Bone marrow (tissue), 2 donors: ENCODE measurements at regions not wholly inside any gene's neighbourhood (a gene's known extent, or its start where the extent isn't known, plus 50 kb on each side); places are given as distances from the start of the nearest gene placed in this dataset.
A peak's percentile ranks its signal among the peaks of the same experiment; 100 is the strongest.
"Not testable (repeated sequence)": the region's sequence is repeated elsewhere in the genome, so short reads cannot be mapped to it uniquely, and the experiment has no call there.

Experiments
- DNase-seq, 2 donors: peaks; one replicate each; lab custom pipeline; 2025; lab: John Stamatoyannopoulos, UW

DNA sequence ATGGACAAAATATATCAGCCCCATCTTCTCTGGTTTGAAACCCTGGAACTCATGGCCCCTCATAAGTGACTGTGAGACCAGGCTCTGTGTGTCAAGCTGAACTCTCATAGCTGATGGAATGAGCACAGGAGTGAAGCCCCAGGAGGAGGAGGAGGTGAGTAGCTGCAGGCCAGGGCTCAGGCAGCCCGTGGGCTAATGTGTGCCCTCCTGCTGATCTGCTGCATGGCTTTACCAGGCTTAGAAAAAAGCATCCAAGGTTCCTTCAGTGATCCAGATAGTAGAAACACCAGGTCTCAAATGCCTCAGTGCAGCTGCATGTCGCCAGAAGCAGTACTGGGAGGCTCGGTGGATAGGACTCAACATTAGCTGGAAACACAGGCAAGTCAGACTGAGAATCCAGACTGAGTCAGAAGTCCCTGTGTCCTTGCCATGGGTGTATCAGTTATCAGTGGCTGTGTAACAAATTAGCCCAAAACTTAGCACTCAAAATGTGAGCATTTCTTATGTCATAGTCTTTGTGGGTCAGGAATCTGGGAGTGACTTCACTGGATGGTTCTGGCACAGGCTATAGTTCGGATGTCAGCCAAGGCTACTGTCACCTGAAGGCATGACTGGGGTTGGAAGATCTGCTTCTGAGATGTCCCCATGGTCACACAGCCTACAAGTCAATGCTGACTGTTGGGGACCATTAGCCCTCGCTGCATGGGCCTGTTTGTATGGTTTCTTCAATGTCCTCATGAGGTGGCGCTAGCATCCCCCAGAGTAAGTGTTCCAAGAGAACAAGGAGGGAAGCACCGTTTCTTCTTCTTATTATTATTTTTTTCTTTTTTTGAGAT, 255.4 kb upstream of the IRF2BP2 start:
- DNase-seq: no peak

DNA sequence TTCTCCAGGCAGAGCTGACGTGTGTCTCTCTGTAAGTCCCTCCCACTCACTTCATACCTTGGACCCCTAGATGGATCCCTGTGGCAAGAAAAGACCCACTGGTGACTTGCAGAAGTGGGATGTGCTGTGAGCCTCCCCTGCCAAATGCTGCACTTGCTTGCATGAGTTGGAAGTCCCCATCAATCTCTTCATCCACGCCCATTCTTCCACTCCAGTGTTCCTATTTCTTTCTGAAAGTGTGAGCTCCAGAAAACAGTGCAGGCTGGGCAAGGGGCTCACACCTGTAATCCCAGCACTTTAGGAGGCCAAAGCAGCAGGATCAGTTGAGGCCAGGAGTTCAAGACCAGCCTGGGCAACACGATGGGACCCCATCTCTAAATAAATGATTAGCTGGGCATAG, 254.1 kb upstream of the IRF2BP2 start:
- DNase-seq: no peak

DNA sequence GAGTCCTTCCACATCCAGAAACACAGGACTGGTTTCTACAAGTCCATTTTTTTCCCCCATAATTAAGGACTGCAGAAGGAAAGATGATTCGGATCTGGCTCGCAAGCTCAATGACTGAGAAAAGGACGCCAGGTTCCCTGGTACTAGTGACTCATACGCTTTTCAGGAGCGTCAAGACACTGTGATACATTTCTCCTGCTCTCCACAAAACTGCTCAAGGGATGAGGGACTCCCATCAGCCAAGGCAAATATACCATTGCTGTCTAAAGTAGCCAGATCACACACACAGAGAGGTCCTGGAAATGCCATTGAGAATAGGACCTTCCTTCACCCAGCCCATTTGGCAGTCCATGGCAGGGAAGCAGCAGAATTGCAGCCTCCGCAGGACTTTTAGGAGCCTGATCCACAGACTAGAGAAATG, 253.6 kb upstream of the IRF2BP2 start:
- DNase-seq: no peak

DNA sequence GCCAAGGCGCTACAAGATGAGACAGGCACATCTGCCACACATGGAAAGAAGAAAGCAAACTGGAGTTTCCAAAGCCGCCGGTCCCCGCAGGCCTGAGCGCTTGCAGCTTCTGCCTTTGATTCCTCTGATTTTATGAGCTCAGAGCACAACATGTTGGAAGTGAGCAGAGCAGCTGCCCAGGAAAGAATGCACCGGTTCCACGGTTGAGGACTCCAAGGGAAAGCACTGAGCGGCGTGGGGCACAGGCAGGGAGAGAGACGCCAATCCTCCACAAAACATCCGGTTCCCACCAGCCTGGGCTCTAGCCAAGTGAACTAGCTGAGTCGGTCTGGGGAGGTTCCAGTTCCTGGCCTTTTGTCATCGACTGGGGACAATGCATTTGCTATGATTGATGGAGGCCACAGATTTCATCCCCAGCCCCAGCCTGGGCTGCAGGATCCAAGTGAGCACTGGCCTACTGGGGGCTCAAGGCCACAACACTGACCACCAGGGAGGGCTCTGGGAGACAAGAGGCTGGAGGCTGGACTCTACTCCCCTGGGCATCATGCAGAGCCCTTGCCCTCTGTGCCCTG, 253.1 kb upstream of the IRF2BP2 start:
- peak in 1 of 2 donors; percentile 55 for DNase-seq

DNA sequence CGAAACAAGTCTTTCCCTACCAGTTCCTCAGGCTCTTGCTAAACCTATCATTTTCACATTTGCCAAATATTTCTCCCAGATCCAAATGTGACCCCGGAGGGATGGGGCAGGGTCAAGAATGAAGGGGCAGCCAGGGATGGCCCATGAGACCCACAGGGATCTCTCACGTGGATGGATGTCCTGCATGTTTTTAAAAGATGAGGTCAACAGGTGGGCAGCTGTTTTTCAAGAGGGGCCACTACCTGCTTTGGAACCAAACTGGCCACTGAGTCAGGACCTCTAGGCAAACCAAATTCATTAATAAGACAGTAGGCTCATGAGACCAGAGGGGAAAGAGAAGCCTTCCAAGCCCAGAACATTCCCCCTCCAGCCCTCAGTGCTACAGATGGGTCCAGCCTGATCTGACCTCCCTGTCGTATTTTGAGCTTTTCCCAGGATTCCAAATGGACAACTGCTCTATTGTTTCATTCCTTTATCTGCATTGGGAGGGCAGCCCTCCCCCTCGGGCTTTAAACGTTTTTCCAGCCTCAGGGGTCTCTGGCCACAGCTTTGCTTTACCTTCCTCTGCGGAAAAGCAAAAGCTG, 252.5 kb upstream of the IRF2BP2 start:
- no peak for DNase-seq

DNA sequence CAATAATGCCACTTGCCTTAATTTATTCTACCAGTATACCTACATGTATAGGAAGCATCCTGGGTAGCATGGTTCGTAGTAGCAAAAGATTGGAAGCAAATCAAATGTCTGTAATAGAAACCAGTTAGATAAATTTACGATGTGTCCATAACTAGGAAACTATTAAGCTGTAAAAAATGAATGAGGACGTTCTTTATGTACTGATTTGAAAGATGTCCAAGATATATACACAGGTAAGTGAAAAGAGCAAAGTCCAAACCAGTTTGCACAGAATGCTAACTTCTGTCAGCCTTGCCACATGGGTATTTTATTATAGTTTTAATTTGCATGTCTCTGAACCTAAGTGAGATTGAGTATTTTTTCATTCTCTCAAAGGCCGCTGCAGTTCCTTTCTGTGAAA, 251.8 kb upstream of the IRF2BP2 start:
- no peak for DNase-seq

DNA sequence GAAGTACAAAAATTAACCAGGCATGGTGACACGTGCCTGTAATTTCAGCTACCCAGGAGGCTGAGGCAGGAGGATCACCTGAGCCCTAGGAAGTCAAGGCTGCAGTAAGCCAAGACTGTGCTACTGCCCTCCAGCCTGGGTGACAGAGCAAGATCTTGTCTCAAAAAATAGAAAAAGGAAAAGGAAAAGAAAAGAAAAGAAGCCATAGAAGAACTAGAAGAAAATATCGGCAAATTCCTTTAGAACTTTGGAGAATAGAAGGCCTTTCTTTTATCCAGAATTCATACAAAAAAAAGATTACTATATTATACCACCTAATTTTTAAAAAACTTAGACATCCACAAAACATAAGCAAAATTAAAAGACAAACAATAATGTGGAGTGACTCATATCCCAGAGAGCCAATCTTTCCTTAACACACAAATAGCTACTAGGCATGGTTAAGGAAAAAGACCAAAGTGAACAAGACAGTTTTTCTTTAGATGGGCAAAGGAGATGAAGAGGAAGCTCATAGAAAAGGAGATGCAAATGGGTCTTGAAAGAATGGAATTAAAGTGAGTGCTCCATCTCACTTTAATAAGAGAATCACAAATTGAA, 251.1 kb upstream of the IRF2BP2 start:
- no peak for DNase-seq

DNA sequence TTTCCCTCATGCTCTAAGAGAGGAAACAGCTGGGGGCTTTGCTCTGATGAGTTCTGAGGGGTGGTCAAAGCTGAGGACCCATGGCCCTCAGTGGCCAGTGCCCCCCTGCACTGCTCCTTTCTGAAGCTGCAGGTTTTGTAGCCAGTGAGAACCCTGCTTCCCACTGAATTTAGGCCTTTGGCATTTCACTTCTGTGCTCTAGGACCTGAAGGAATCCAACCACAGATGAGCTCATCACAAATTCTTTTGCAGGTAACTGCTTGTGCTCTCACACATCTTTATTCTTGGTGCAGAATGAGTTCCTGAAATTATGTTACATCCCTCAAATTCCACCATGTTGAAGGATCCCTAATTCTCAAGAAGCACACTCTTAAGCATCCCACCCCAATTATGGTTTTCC, 248.7 kb upstream of the IRF2BP2 start:
- DNase-seq: no peak

DNA sequence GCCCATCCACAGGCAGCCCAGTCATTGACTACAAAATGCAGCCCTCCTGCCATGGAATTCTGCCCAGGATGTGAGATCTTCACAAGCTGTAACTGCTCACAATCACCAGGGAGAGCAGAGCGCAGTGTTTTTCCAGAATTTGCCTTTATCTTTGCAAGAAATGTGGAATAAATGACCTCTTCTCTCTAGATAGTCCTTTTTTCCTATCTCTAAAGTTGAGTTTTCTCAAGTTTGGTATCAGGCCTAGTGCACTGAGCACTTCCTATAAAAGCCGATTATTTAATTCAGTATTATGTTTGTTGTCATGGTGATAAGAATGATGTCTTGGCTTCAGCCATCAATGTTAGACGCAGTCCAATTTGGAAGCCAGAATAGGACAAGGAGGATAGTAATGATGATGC, 246.9 kb upstream of the IRF2BP2 start:
- DNase-seq: no peak

DNA sequence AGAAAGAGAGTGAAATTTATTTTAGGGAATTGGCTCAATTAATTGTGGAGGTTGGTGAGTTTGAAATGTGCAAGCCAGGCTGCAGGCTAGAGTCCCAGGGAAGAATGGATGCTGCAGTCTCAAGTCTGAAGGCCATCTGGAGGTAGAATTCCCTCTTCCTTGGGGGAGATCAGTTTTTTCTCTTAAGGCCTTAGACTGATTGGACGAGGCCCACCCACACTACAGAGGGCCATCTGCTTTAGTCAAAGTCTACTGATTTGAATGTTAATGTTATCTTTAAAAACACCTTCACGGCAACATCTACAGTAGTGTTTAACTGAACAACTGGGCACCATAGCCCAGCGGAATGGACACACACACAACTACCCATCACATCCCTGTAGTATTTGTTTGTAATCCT, 245.9 kb upstream of the IRF2BP2 start:
- no peak for DNase-seq

DNA sequence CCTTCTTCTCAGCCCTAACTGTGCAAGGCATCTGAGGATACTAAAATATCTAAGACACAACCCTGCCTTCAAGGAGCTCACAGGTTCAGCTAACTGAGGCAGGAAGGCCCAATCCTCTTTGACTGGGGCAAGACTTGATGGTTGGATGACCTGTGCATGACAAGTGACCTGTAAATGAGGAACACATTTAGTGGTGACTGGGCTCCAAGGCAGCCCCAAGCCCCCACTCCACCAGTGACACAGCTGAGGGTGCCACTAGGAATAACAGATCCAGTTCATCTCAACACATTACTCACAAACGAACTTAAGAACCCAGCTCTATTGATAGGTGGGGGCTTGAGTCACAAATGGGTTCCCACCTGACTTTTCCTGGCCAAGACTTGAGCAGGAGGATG, 244.7 kb upstream of the IRF2BP2 start:
- no peak for DNase-seq

DNA sequence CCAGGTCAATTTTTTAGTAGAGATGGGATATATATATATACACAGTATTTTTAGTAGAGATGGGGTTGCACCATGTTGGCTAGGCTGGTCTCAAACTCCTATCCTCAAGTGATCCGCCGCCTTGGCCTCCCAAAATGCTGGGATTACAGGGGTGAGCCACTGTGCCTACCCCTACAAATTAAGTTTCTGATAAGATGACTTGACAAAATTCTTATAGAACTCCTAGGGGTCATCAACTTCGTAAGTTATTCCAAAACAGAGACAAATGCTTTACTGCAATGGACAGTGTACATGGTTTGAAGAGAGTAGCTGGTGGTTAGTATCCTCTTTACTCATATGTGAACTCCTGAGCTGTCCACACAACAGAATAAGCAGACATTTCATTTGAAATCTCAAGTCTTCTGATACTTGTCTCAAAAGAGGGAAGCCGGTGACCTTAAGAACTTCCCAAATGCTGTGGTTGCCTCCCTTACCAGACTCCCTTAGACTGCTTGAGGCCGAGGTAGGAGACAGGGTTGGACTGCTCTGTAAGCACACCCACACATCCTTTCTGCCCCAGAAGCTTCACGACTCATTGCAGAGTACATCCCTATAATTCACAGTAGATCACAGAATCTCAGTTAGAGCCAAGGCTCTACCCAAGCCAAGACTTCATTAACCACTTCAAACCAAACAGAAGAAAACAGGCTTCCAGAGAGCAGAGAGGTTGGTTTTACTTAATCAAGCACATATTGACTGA, 244.1 kb upstream of the IRF2BP2 start:
- peak in 1 of 2 donors; percentile 39 for DNase-seq

DNA sequence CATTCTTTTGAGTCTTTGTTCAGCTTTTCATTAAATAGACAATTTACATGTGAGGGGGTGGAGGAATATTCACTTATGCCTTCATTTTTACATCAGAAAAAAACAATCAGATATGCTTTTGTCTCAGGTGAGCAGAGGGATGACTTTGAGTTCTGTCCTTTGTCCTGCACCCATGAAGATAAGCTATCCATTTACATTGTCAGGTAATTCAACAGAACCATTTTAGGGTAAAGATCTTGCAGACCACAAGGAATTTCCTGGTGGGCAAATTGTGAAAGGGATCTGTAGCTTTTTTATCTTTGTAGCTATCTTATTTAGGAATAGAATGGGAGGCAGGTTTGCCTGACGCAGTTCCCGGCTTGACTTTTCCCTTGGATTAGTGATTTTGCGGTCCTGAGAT, 242.7 kb upstream of the IRF2BP2 start:
- no peak for DNase-seq

DNA sequence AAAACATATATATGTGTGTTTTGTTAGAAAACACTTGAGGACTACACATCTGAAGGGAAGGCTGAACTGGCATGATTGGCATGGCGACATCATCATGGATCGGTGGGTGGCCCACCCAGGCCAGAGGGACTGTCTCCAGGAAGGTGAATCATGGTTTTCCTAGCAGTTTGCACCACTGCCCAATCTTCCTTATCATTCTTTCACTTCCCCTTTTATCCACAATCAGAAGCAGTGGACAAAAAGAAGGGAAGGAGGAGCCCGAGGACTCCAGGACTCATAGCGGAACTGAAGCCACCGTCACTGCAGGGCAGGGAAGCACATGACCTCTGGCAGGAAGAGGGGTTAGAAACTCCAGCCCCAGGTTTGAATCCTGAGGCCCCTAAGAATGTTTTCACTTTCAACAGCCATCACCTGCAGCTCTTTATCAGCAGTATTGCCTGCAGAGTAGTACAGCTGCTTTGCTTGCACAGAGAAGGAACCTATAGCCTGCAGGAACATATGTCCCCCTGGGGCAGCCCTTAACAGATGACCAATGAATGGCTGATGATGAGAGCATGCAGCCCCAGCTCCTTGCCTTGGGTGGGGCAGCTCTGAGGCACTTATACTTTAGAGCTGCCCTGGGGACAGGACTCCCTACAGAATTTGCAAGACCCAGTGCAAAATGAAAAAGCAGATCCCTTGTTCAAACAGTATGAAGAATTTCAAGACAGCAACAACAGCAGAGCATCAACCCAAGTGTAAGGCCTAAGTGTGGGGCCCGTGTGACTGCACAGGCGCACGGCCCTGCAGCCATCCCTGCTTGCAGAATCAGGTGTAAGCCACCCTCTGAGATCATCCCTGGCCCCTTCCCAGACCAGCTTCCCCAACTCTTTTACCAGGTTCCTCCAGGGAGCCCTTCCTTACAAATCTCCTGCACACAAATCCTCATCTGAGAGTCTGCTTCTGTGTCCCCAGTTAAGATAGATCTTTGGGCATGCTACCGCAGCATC, 241.8 kb upstream of the IRF2BP2 start:
- peak; percentile 32 to 67 for DNase-seq

DNA sequence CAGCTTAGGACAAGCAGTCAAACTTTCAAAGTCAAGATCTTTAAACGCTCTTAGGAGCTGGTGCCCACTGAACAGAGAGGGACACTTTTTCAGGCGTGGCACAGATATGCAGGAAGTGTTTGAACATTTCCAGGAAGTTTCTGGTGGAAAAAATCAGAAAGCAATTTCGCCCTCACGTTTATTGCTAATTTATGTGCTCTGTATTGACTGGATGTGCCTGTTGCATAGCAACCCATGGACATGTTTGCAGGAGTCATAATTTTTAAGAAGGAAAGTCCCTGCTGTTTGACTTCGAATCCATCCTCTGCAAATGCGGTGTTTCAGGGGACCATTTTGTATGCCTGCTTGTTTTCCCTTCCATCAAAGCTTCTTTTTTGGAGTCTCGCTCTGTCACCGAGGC, 239.9 kb upstream of the IRF2BP2 start:
- DNase-seq: no peak

DNA sequence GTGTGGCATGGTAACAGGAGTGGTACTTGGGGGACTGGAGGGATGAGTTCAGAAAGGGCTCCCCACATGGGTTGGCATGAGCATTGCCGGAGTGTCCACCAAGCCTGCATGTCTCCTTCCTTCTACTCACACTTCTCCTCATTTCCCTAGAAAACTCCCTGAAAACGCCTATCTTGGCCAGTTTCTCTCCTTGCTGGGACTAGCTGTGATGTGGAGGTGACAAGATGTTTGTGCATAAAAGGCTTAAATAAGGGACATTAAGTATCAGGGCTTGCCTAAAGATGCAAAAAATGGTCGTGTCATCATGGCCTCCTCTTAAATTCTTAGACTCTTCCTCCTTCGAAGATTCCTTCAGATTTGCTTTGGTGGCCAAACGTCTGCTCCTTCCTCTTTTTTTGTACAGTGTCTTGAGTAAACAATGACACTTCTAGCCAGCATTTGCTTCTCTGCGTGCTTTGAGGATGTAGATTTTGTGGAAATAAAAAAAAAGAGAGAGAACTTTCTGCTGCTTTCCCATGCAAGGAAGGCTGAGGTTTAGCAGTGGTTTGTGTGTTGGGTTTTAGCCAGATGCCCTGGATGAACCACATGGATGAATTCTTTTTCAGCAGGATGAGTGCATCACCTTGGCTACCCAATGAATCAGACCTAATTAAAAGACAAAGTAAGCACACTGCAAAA, 239.1 kb upstream of the IRF2BP2 start:
- DNase-seq: peak in 1 of 2 donors; percentile 93

DNA sequence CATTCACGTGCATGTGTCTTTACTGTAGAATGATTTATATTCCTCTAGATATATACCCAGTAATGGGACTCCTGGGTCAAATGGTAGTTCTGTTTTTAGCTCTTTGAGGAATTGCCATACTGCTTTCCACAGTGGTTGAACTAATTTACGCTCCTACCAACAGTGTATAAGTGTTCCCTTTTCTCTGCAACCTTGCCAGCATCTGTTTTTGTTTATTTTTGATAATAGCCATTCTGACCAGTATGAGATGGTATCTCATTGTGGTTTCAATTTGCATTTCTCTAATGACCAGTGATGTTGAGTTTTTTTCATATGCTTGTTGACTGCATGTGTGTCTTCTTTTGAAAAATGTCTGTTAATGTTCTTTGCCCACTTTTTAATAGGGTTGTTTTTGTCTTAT, 236.8 kb upstream of the IRF2BP2 start:
- not testable (repeated sequence) for DNase-seq

DNA sequence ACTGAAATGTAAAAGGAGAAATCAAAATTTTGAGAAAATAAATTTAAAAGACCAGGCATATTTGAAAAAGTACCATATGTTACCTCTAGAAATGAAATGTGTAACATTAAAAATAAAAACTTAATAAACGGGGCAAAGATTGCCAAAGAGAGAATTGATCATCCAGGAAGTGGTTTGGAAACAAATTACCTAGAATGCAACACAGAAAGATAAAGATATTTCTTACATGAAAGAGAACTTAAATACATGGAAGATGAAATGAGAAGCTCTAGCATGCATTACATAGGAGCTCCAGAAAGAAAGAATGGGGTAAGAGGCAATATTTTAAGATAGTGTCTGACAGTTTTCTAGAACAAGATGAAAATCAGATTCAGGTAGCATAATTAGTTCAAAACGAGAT, 235.9 kb upstream of the IRF2BP2 start:
- no peak for DNase-seq

DNA sequence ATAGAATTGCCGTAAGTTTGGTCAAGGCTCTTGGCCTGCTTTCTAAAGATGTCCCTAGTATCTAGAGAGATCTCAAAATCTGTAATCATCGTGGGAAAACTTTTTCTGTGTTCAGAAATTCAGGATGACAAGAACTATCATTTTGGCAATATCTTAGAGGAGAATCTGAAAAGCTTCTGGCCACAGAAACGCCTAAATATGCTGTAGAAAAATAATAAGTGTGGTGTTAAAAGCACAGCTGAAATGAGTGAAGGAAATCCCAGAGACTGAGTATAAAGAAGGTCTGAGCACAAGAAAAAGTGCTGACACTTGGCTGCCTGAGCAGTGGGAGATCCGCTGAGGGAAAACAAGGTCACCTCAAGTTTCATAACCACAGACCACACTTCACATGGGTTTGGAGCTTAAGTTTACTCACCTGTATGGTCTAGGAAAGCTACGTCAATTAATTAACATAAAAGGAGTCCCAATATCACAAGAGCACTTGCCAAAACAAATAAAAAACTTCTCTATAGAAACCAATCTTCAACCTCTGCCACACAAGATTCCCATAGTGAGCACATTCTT, 235.2 kb upstream of the IRF2BP2 start:
- DNase-seq: no peak

DNA sequence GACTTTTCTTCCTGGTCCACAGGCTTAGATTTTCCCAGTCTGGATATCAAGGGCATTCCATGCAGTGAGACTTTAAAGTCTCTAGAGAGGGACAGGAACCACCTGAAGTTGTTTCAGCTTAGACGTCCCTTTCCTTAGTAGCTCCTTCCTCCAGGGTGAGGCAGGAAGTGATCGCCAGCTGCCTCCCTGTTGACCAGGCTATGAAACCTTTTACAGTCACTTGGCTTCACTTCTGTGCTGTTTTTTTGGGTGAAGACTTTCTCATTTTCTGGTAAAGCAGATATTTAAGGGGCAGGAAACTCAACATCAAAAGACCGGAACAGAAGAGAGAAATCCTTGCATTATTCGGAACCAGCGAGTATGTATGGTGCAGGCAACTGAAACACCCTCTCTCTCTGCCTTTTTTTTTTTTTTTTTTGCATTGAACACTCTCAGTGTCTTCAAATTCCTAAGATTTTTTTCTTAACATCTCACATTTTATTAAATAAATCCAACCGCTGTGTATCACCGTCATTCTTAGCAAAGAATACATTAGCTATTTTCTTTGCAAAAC, 234.6 kb upstream of the IRF2BP2 start:
- DNase-seq: peak in 1 of 2 donors; percentile 38
